IPS DF 19.7 (cell line): ENCODE measurements at regions not wholly inside any gene's neighbourhood (a gene's known extent, or its start where the extent isn't known, plus 50 kb on each side); places are given as distances from the start of the nearest gene placed in this dataset.
"Not testable (repeated sequence)": the region's sequence is repeated elsewhere in the genome, so short reads cannot be mapped to it uniquely, and the experiment has no call there.

Experiments used
- DNase-seq: peaks from one replicate; pipeline ENCODE4 v3.0.0-alpha.2; 2013; ENCODE audit warnings: low read depth, low spot score

DNA sequence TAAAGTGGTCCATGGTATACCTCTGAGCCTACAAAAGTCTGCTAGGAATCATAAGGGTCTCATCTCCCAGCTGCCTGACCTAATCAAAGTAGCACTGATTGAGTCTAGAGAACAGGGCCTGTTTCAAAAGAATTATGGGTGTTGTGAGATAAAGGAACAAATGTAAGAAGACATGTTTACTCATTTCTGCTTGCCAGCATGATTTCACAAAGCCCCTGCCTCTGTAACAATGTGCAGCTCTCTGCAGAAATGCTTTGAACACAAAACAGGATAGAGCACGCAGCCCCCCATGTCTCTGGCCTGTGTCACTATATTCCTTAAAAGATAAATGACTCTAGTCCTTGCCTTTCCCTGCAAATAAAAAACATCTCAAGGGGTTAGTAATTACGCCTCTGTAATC lies 94.7 kb upstream of the IGSF10 start:
- no peak for DNase-seq

DNA sequence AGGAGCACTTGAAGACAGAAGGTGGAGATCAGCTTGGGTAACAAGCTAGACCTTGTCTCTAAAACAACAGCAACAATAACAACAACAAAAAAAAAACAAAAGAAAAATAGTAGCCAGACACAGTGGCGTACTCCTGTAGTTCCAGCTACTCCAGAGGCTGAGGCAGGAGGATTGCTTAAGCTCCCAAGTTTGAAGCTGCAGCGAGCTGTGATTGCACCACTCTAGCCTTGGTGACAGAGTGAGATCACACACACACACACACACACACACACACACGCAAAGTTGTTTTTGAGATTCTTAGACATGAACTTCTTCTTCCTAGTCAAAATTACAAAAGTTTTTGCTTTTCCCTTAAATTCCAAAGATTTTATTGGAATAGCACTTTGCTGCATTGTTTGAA lies 93.0 kb upstream of the IGSF10 start:
- no peak for DNase-seq

DNA sequence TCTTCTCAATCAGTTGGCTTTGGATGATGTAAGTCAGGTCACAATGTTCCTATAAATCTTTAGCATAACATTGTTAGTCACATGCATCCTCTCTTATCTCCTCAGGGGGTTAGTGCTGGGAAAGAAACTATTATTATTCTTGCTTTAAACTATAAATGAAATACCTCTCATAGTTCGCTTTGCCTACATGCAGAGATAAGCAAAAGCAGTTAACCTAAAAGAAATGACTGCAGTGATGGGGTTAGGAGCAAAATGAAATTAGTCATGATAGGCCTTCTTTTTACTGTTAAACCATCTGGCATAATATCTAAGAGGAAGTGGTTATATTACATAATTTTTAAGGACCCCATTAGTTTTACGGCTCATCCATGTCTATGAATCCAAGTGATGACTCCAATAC lies 91.7 kb upstream of the IGSF10 start:
- DNase-seq: no peak

DNA sequence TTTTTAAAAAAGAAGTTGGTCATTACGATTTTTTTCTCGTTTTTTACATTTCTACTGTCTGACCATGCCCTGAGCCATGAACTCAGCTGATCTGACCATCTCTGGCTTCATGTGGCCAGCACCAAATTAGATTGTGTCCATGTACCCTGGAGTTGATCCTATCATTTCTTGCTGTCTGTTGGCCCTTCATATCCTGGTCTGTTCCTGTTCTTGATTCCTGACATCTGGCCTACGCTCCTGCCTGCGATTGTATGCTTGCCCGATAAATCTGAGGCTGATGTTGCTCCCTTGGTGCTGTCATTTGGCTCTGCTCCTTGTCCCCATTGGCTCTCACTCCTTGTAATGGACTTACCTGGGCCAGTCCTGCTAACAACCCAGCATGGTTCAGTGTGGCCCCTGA lies 89.8 kb upstream of the IGSF10 start:
- no peak for DNase-seq

DNA sequence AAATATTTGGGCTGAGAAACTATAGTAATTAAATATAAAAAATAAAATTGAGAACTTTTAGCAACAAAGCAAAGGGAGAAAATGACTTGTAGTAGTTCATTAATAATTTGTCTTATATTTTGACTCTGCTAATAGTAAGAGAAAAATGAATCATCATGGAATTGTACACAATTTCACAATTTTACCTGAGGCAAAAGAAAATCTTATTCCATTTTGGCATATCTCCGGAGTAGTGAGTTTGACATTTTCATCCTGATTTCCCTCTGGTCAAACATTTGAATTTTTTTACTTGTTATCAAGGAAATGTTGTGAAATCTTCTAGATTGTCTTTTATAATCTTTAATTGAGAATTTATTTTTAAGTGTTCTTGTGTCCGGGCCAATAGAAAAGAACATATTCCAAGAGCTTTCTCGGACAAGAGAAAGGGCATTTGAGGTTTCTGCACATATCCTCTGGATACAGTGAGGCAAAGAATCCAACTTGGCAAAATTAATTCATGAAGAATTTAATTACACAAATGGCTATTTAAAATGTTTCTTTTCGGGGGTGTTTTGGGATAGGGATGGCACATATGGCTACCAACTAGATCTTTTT lies 89.3 kb upstream of the IGSF10 start:
- DNase-seq: no peak

DNA sequence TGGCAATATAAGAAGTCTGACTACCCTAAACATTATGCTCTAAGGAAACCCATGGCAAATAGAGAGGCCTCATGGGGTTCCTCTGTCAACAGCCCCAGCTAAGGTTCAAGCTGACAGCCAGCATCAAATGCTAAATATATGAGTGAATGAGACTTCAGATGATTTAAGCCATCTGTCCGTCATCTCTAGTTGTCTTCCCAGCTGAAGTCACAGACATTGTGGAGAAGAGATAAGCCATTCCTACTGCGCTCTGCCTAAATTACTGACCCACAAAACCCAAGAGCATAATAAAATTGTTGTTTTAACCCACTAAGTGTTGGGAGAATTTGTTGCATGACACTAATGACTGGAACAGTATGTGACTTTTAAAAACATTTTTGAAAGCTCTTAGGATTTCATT lies 87.3 kb upstream of the IGSF10 start:
- no peak for DNase-seq

DNA sequence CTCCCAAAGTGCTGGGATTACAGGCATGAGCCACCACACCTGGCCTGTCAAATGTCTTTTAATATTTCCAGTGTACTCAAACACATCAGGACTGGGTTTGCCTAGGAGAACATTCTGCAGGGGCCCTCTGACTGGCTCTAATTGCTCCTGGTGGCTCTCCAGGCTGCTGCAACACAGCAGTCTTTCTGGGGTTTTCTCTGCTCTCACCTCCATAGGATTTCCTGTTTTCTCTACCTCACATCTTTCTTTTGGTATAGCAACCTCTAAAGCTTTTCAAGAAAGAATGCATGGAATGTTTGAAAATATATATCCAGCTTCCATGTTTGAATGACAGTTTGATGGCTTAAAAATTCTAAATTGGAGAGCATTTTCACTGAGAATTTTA lies 83.3 kb upstream of the IGSF10 start:
- DNase-seq: no peak

DNA sequence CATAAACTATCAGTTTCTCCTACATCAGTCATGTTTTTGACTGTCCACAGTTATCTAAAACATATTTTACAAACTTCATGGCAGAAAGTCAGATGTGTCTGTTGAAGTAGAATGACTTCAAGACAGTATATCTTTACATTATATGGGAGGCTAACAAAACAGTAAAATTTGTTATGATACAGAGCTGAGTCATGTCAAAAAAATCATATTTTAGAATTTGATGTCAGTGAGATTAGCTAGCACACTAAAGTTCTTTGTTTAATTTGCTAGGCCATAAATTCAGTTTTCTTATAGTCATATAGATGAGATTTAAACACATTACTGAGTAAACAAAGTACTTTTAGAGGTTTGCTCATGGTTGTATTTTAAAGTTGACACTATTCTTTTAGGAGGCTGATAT lies 80.3 kb upstream of the IGSF10 start:
- DNase-seq: no peak

DNA sequence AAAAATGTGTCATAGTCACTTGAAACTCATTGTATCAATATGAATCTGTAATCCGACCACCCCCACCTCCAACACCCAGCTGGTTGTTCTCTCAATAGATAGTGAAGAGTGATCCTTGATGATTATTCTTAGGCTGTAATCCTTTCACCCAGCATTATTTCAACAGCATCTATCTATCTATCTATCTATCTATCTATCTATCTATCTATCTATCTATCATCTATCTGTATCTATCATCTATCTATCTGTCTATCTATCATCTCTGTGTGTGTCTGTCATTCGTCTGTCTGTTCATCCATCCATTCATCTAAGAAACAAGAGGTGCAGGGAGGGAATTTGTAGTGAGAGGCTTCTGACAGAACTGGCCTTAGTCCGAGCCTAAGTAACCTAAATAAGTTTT lies 78.7 kb upstream of the IGSF10 start:
- no peak for DNase-seq

DNA sequence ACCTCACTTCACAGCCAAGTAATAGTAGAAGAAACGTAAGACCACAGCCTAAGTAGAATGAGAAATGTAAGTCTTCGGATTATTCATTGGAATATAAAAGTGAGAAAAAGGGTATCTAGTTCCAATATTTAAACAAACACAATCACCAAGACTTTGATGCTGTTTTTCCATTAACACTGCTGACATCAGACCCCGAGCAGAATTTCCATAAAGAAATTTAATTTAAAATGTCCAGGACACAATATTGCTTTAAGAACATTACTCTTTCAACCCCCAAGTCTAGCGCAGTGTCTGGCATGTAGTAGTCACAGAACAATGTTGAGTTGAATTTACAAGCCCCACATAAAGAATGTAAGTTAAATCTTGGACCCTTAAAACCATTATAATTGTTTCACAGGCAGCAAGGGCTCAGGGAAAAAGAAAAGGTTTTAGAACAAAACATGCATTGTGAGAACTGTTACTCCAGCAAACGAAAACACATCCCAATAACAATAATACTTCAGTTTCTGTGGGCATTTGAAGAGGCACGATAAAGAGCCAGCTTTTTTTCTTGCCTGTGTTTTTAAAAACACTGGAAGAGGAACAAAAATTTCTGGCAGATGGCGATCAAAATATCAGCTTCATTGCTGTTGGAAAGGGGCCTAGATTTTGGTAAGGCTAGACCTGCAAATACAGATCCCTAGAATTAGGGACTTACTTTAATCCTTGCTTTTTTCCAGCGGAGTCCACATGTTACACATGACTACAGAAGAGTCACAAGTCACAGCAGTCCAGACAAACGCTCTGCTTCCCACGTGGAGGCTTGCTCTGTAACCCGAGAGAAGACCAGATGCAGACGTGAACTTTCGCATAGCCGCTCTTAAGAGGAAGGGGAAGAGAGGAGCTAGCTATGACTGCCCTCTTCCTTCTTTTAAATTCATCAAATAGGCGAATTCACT lies 77.9 kb upstream of the IGSF10 start:
- peak; percentile 7 for DNase-seq

DNA sequence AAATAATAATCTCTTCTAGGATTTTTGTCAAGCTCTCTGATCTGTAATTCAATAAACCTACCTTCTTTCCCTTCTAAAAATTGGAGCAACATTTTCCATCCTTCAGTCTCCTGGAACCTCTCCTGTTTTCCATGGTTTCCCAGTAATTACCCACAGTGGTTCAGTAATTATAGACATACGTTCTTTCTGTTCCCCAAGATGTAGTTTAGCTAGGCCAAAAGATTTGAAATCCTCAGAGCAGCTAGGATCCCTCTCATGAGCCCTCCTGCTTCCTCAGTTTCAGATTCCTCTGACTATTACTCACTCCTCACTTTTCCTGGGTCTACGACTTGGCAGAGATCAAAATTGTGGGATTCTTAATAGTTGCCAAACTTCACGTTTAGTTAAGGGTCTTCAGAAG lies 76.9 kb upstream of the IGSF10 start:
- no peak for DNase-seq

DNA sequence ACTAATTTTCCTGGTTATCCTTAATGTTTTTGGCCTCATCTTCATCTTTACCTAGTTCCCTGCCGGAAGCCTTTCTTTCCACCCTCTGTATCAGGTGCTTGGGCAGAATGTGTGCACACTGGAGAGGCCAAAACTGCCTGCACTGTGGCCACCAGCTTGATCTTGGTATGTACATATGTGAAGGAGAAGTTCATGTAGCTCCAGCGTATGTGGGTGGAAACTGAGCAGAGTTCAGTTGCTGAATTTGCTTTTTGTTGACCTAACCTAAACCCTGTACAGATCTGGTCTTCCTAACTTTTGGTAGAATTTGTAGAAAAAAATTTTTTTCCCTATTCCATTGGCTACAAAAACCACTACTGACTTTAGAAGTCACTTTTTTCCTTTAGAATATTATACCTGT lies 65.9 kb upstream of the IGSF10 start:
- no peak for DNase-seq

DNA sequence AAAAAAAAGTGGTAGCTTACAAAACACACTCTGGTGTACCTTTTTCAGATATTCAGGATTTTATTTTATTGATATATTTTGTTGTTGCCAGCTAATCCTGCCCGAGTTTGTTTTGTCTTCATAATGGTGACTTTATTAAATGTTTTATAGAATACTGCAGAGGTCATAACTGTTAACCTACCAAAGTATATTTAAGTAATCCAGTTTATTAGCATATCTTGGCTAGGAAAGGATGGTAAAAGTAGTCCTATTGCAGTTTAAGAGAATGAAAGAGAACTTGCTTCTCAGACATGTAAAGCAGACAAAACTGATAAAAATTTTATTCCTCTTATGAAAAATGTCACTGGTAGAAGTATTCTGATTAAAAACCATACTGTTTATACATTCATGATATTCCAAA lies 59.2 kb upstream of the IGSF10 start:
- DNase-seq: no peak

DNA sequence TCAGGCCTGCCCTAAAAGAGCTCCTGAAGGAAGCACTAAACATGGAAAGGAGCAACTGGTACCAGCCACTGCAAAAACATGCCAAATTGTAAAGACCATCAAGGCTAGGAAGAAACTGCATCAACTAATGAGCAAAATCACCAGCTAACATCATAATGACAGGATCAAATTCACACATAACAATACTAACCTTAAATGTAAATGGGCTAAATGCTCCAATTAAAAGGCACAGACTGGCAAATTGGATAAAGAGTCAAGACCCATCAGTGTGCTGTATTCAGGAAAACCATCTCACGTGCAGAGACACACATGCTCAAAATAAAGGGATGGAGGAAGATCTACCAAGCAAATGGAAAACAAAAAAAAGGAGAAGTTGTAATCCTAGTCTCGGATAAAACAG lies 50.6 kb upstream of the IGSF10 start:
- not testable (repeated sequence) for DNase-seq
